Testis (tissue), 2 donors: ENCODE measurements at regions not wholly inside any gene's neighbourhood (a gene's known extent, or its start where the extent isn't known, plus 50 kb on each side); places are given as distances from the start of the nearest gene placed in this dataset.

ENCODE experiments used
- DNase-seq: peaks from one replicate; pipeline ENCODE4 v3.0.0-alpha.2; 2019
- H3K27ac ChIP-seq, 2 donors: fragments of 200-600 bp; sonication (generic); one replicate each; pipeline ENCODE4 v1.5.1; 2019
- H3K27me3 ChIP-seq: fragments of 200-600 bp; sonication (generic); one replicate; pipeline ENCODE4 v1.5.1; 2019
- H3K36me3 ChIP-seq: fragments of 200-600 bp; sonication (generic); one replicate; pipeline ENCODE4 v1.5.1; 2017; ENCODE audit warnings: low read depth; ENCODE audit errors: missing control alignments
- H3K4me1 ChIP-seq: fragments of 200-600 bp; sonication (generic); one replicate; pipeline ENCODE4 v1.5.1; 2019
- H3K4me3 ChIP-seq, 2 donors: fragments of 200-600 bp; sonication (generic); one replicate each; pipeline ENCODE4 v1.5.1; 2017 to 2019
- H3K9me3 ChIP-seq: fragments of 200-600 bp; sonication (generic); one replicate; pipeline ENCODE4 v1.5.1; 2017
- POLR2A ChIP-seq: fragments of 450-650 bp; IDR thresholded peaks from one replicate; pipeline ENCODE4 v1.6.1; 2017; ENCODE audit warnings: antibody characterized with exemption, mild to moderate bottlenecking, moderate library complexity
- WGBS, 2 donors: methylation state at CpG; one replicate each; pipeline ENCODE4 v1.1.5; 2018; 5-methylcytosine and 5-hydroxymethylcytosine counted together
- intact Hi-C: fragments of 100-400 bp; cut with DNase I; formaldehyde crosslinking; loops from one replicate; pipeline ENCODE4 v1.15.1; 2023; ENCODE audit warnings: low total_unique reads
- TF ChIP-seq, protein P1 (sequence below), 3 experiments: fragments of 450-650 bp in 2 of 3; fragments of 200-600 bp in 1 of 3; sonication (generic) in 1 of 3; IDR thresholded peaks; one replicate each; pipeline ENCODE4 v1.5.1; 2016 to 2019; ENCODE audit warnings: antibody characterized with exemption in 3 of 3, mild to moderate bottlenecking in 2 of 3, moderate library complexity in 1 of 3

GRCh38 chr20:10976051-10976450, 302.3 kb upstream of the JAG1 start:
- WGBS, 2 donors = 94 to 97% methylated on average over 6 of the region's 6 CpGs
- DNase-seq = no peak
- Histone ChIP-seq H3K4me3 (no peak overlapping the region), H3K9me3 (no peaks in the 10 kb centered on the region), H3K36me3 (no peaks in the 10 kb centered on the region), H3K27ac (no peak overlapping the region), H3K27me3 (no peaks in the 10 kb centered on the region), H3K4me1 (no peaks in the 10 kb centered on the region)
- no peak for TF ChIP-seq POLR2A
- TF ChIP-seq, protein P1, sequence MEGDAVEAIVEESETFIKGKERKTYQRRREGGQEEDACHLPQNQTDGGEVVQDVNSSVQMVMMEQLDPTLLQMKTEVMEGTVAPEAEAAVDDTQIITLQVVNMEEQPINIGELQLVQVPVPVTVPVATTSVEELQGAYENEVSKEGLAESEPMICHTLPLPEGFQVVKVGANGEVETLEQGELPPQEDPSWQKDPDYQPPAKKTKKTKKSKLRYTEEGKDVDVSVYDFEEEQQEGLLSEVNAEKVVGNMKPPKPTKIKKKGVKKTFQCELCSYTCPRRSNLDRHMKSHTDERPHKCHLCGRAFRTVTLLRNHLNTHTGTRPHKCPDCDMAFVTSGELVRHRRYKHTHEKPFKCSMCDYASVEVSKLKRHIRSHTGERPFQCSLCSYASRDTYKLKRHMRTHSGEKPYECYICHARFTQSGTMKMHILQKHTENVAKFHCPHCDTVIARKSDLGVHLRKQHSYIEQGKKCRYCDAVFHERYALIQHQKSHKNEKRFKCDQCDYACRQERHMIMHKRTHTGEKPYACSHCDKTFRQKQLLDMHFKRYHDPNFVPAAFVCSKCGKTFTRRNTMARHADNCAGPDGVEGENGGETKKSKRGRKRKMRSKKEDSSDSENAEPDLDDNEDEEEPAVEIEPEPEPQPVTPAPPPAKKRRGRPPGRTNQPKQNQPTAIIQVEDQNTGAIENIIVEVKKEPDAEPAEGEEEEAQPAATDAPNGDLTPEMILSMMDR (IDR thresholded peaks at IDR 0.05) = no peak
- intact Hi-C loops = no loop called here

DNA sequence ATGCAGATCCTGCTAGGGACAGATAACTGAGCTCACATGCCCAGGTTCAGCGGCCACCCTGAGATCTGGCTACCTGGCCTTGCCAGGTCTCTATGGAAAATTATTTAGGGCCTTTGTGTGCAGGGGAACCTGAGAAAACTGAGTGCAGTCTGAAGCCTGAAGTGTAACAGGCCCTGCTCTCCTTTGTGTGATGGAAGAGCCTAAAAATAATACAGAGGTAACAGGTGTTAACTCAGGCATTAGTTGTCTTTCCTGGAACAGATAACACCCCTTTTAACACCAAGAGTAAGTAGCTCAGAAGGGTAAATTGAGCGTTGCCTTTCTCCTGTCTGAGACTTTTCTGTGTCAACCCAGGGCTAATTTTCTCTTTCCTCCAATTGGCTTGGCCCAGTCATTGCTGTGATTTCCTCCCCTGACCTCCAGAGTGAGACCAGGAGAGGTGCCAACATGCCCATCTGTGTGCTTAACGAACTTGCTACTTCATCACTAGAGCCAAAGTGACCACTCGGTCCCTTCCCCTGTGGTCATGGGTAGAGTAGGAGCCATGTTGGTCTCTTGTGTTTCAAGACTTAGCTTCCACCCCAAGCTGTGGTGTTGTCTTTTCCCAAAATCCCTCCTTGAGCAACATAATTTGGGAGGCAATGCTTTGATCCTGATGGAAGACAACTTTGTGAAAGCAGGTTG, 304.4 kb upstream of the JAG1 start:
- TF ChIP-seq POLR2A = no peak
- TF ChIP-seq, protein P1 (IDR thresholded peaks at IDR 0.05) = no peak
- no peak for DNase-seq
- Histone ChIP-seq H3K4me3 (no peak overlapping the region), H3K4me1 (no peaks in the 10 kb centered on the region), H3K9me3 (no peaks in the 10 kb centered on the region), H3K36me3 (no peaks in the 10 kb centered on the region), H3K27ac (no peak overlapping the region), H3K27me3 (no peaks in the 10 kb centered on the region)
- 83 to 86% methylated on average over 4 of the region's 4 CpGs for WGBS, 2 donors
- intact Hi-C loops = no loop called here

- TF ChIP-seq POLR2A = no peak
- WGBS, 2 donors = 85 to 89% methylated on average over 5 of the region's 5 CpGs
- H3K4me3 ChIP-seq = no peak overlapping the region
- intact Hi-C loops = no loop called here
- H3K36me3 ChIP-seq = no peaks in the 10 kb centered on the region
- H3K4me1 ChIP-seq = no peaks in the 10 kb centered on the region
- H3K27ac ChIP-seq = no peak overlapping the region
- no peaks in the 10 kb centered on the region for H3K9me3 ChIP-seq
- H3K27me3 ChIP-seq = no peaks in the 10 kb centered on the region
- no peak for DNase-seq
These were observed 304.9 kb upstream of the JAG1 start for GRCh38 chr20:10978713-10979112.

- Histone ChIP-seq H3K4me3 (no peak overlapping the region), H3K9me3 (no peaks in the 10 kb centered on the region), H3K27ac (peak overlapping the region in 1 of 2 donors; percentile 12), H3K4me1 (no peaks in the 10 kb centered on the region), H3K27me3 (no peaks in the 10 kb centered on the region), H3K36me3 (no peaks in the 10 kb centered on the region)
- no peak for DNase-seq
- 72 to 73% methylated on average over 6 of the region's 6 CpGs for WGBS, 2 donors
- intact Hi-C loops = no loop called here
- TF ChIP-seq, protein P1 (IDR thresholded peaks at IDR 0.05) = no peak
- TF ChIP-seq POLR2A = no peak
These were observed 308.9 kb upstream of the JAG1 start for GRCh38 chr20:10982692-10983091.

DNA sequence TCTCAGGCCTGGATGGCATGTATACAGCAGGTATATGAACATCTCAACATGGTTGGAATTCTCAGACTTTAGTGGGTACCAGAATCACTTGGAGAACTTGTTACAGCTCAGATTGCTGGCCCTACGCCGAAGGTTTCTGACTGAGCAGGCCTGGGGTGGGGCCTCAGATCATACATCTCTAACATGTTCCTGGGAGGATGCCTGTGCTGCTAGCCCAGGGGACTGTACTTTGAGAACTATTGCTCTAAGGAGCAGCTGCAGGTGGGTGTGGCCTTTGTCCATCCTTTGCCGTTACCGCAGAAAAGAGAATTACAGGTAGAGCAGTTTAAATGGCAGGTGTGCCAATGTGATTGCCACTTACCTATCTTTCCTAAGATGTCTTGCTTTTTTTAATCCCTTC, 310.5 kb upstream of the JAG1 start:
- DNase-seq = no peak
- Histone ChIP-seq H3K4me1 (no peaks in the 10 kb centered on the region), H3K27me3 (no peaks in the 10 kb centered on the region), H3K4me3 (no peak overlapping the region), H3K27ac (no peak overlapping the region), H3K9me3 (no peaks in the 10 kb centered on the region), H3K36me3 (no peaks in the 10 kb centered on the region)
- intact Hi-C loops = no loop called here
- no peak for TF ChIP-seq POLR2A
- TF ChIP-seq, protein P1 (IDR thresholded peaks at IDR 0.05) = no peak
- 82 to 100% methylated on average over 4 of the region's 4 CpGs for WGBS, 2 donors
